Fibroblast of villous mesenchyme (primary cell): ENCODE measurements at regions not wholly inside any gene's neighbourhood (a gene's known extent, or its start where the extent isn't known, plus 50 kb on each side); places are given as distances from the start of the nearest gene placed in this dataset.

ENCODE experiments used
- DNase-seq: peaks from one replicate; pipeline ENCODE4 v3.0.0-alpha.2; 2010; ENCODE audit warnings: low read depth
- H3K4me3 ChIP-seq: 2 replicates; pipeline ENCODE4 v1.5.1; 2011; ENCODE audit warnings: low read depth, mild to moderate bottlenecking, low read length
- CTCF ChIP-seq: IDR thresholded peaks from 2 replicates; pipeline ENCODE4 v1.5.1; 2012; ENCODE audit warnings: low read depth, mild to moderate bottlenecking, low read length; ENCODE audit not compliant: insufficient read depth

GRCh38 chr6:27146706-27147505 lies 100.6 kb upstream of the PRSS16 start:
- no peak for TF ChIP-seq CTCF
- peak overlapping the region; percentile 90 for H3K4me3 ChIP-seq
- peak; percentile 100 for DNase-seq

- TF ChIP-seq CTCF: no peak
- H3K4me3 ChIP-seq: no peak overlapping the region
- no peak for DNase-seq
Observed at GRCh38 chr6:27148404-27148795, 99.1 kb upstream of the PRSS16 start.

- H3K4me3 ChIP-seq: no peak overlapping the region
- no peak for DNase-seq
- TF ChIP-seq CTCF: no peak
Observed at GRCh38 chr6:27149150-27149549, 98.4 kb upstream of the PRSS16 start.

GRCh38 chr6:27154696-27155095 lies 92.8 kb upstream of the PRSS16 start:
- no peak for DNase-seq
- no peak for TF ChIP-seq CTCF
- H3K4me3 ChIP-seq: no peak overlapping the region

- H3K4me3 ChIP-seq: peak overlapping the region; percentile 63
- TF ChIP-seq CTCF: no peak
- peak; percentile 3 for DNase-seq
Observed at GRCh38 chr6:27156874-27157458, 90.5 kb upstream of the PRSS16 start.

GRCh38 chr6:27157459-27158315 lies 89.8 kb upstream of the PRSS16 start:
- DNase-seq: peak; percentile 58
- TF ChIP-seq CTCF: peak; percentile 52
- peak overlapping the region; percentile 63 for H3K4me3 ChIP-seq
